DMS53 treated with DMSO at 0.1 percent for 48 hours (cell line): ENCODE measurements at regions not wholly inside any gene's neighbourhood (a gene's known extent, or its start where the extent isn't known, plus 50 kb on each side); places are given as distances from the start of the nearest gene placed in this dataset.
"Not testable (repeated sequence)": the region's sequence is repeated elsewhere in the genome, so short reads cannot be mapped to it uniquely, and the experiment has no call there.

Source experiments
- DNase-seq: peaks from one replicate; lab custom pipeline; 2025; ENCODE audit not compliant: unreplicated experiment; lab: John Stamatoyannopoulos, UW

GRCh38 chr7:65797086-65797485 is 75.8 kb upstream of the VKORC1L1 start:
- DNase-seq = not testable (repeated sequence)

GRCh38 chr7:65797566-65797965 is 75.3 kb upstream of the VKORC1L1 start:
- not testable (repeated sequence) for DNase-seq

- DNase-seq = no peak
These were observed 74.5 kb upstream of the VKORC1L1 start for GRCh38 chr7:65798111-65799075.

- not testable (repeated sequence) for DNase-seq
These were observed 72.7 kb upstream of the VKORC1L1 start for GRCh38 chr7:65800191-65800590.

GRCh38 chr7:65800890-65801341 is 72.0 kb upstream of the VKORC1L1 start:
- no peak for DNase-seq

GRCh38 chr7:65804887-65805286 is 68.0 kb upstream of the VKORC1L1 start:
- DNase-seq = no peak

- not testable (repeated sequence) for DNase-seq
These were observed 65.8 kb upstream of the VKORC1L1 start for GRCh38 chr7:65807067-65807466.

GRCh38 chr7:65809259-65809981 is 63.5 kb upstream of the VKORC1L1 start:
- no peak for DNase-seq

- no peak for DNase-seq
These were observed 62.9 kb upstream of the VKORC1L1 start for GRCh38 chr7:65809982-65810288.

- no peak for DNase-seq
These were observed 60.6 kb upstream of the VKORC1L1 start for GRCh38 chr7:65812281-65812680.

- DNase-seq = not testable (repeated sequence)
These were observed 58.2 kb upstream of the VKORC1L1 start for GRCh38 chr7:65814556-65815167.

- DNase-seq = no peak
These were observed 52.5 kb upstream of the VKORC1L1 start for GRCh38 chr7:65820287-65820950.
